CD4-positive, alpha-beta T cell (primary cell): ENCODE measurements at regions not wholly inside any gene's neighbourhood (a gene's known extent, or its start where the extent isn't known, plus 50 kb on each side); places are given as distances from the start of the nearest gene placed in this dataset.

Experiments
- ATAC-seq: fragments of 200-7000 bp; cut with Tn5 transposase; one replicate; pipeline ENCODE4 v1.10.0; 2022; ENCODE audit warnings: mild to moderate bottlenecking; ENCODE audit not compliant: poor library complexity
- CTCF ChIA-PET: fragments of 350-600 bp; sonication (Branson Sonifier 250); formaldehyde crosslinking; loops from one replicate; lab custom pipeline; 2021; ENCODE audit warnings: antibody characterized with exemption, inconsistent platforms; lab: Charles Lee
- POLR2A ChIA-PET: fragments of 350-600 bp; sonication (Branson Sonifier 250); formaldehyde crosslinking; loops from one replicate; lab custom pipeline; 2021; ENCODE audit warnings: antibody characterized with exemption, inconsistent platforms; lab: Charles Lee
- DNase-seq, 14 experiments: peaks; one replicate each; pipeline ENCODE4 v3.0.0-alpha.2; 2013 to 2020; ENCODE audit warnings: mixed read lengths in 2 of 14
- H3K27ac ChIP-seq, 2 donors: one replicate each; pipeline versions ENCODE4 v1.5.1 to v1.7.0; 2013; ENCODE audit warnings: low read length in 2 of 2, low read depth in 1 of 2, mild to moderate bottlenecking in 1 of 2
- H3K27me3 ChIP-seq, 2 experiments: 1 replicate in 1 of 2; 2 replicates in 1 of 2; pipeline versions ENCODE4 v1.6.1 to v1.7.0; 2013; ENCODE audit warnings: low read length in 2 of 2, control low read depth in 1 of 2, mild to moderate bottlenecking in 1 of 2, moderate library complexity in 1 of 2; ENCODE audit not compliant: insufficient read depth in 2 of 2, control insufficient read depth in 1 of 2
- H3K36me3 ChIP-seq: one replicate; pipeline ENCODE4 v1.6.1; 2013; ENCODE audit warnings: low read length, control low read depth; ENCODE audit not compliant: insufficient read depth
- H3K4me1 ChIP-seq: one replicate; pipeline ENCODE4 v1.6.1; 2013; ENCODE audit warnings: low read length, control low read depth; ENCODE audit not compliant: insufficient read depth
- H3K4me3 ChIP-seq: one replicate; pipeline ENCODE4 v1.5.1; 2013; ENCODE audit warnings: mild to moderate bottlenecking, low read length, moderate library complexity
- H3K9me3 ChIP-seq, 2 experiments: 1 replicate in 1 of 2; 2 replicates in 1 of 2; pipeline versions ENCODE4 v1.6.1 to v1.7.0; 2013; ENCODE audit warnings: low read length in 2 of 2, mild to moderate bottlenecking in 2 of 2, control low read depth in 1 of 2, moderate library complexity in 1 of 2; ENCODE audit not compliant: control insufficient read depth in 1 of 2, insufficient read depth in 1 of 2
- H3K27ac Mint-ChIP-seq: one replicate; pipeline ENCODE4 v1.8.0; 2020; ENCODE audit warnings: mixed read lengths
- H3K27me3 Mint-ChIP-seq: one replicate; pipeline ENCODE4 v1.8.0; 2021; ENCODE audit warnings: mixed read lengths
- H3K36me3 Mint-ChIP-seq: one replicate; pipeline ENCODE4 v1.8.0; 2021; ENCODE audit warnings: low read depth, mixed read lengths
- H3K4me1 Mint-ChIP-seq: one replicate; pipeline ENCODE4 v1.8.0; 2021; ENCODE audit warnings: low read depth, mixed read lengths
- H3K4me3 Mint-ChIP-seq: one replicate; pipeline ENCODE4 v1.8.0; 2020; ENCODE audit warnings: mild to moderate bottlenecking, mixed read lengths
- H3K9me3 Mint-ChIP-seq: one replicate; pipeline ENCODE4 v1.8.0; 2020; ENCODE audit warnings: mixed read lengths
- CTCF ChIP-seq: fragments of 200-600 bp; IDR thresholded peaks from one replicate; pipeline ENCODE4 v1.8.0; 2022; ENCODE audit warnings: antibody characterized with exemption, mild to moderate bottlenecking
- intact Hi-C, 2 experiments: fragments of 100-400 bp; cut with DNase I in 1 of 2; cut with micrococcal nuclease in 1 of 2; formaldehyde crosslinking; loops; one replicate each; pipeline versions ENCODE4 v1.15.1 to v1.9.0; 2023 to 2025; cut with DNase I, micrococcal nuclease

GRCh38 chr3:76293856-76294255, 508.5 kb upstream of the ZNF717 start:
- DNase-seq, result no peak
- ChIA-PET POLR2A (no interaction called here), CTCF (no interaction called here)
- H3K4me1 Mint-ChIP-seq, result no peaks in the 10 kb centered on the region
- ATAC-seq, result no peak
- H3K27ac Mint-ChIP-seq, result no peak overlapping the region
- no peaks in the 10 kb centered on the region for H3K36me3 Mint-ChIP-seq
- Histone ChIP-seq H3K4me1 (no peaks in the 10 kb centered on the region), H3K4me3 (no peak overlapping the region), H3K36me3 (no peaks in the 10 kb centered on the region), H3K27me3 (no peaks in the 10 kb centered on the region), H3K9me3 (peaks cover 0 to 11% of the 10 kb centered on the region in 2 experiments), H3K27ac (no peak overlapping the region)
- intact Hi-C loops, result no loop called here
- H3K27me3 Mint-ChIP-seq, result no peaks in the 10 kb centered on the region
- H3K9me3 Mint-ChIP-seq, result peaks cover 17% of the 10 kb centered on the region
- no peak for TF ChIP-seq CTCF
- H3K4me3 Mint-ChIP-seq, result no peak overlapping the region

GRCh38 chr3:76300746-76301145, 515.4 kb upstream of the ZNF717 start:
- CTCF ChIA-PET, result no interaction called here
- intact Hi-C loops, result no loop called here
- Mint-ChIP-seq H3K36me3 (no peaks in the 10 kb centered on the region), H3K27ac (no peak overlapping the region), H3K9me3 (peaks cover 16% of the 10 kb centered on the region), H3K4me1 (no peaks in the 10 kb centered on the region), H3K27me3 (no peaks in the 10 kb centered on the region), H3K4me3 (no peak overlapping the region)
- DNase-seq, result no peak
- Histone ChIP-seq H3K9me3 (no peaks in the 10 kb centered on the region), H3K4me3 (no peak overlapping the region), H3K4me1 (no peaks in the 10 kb centered on the region), H3K27ac (no peak overlapping the region), H3K36me3 (no peaks in the 10 kb centered on the region), H3K27me3 (no peaks in the 10 kb centered on the region)
- TF ChIP-seq CTCF, result no peak
- ATAC-seq, result no peak
- POLR2A ChIA-PET, result no interaction called here

- Histone ChIP-seq H3K4me1 (no peaks in the 10 kb centered on the region), H3K27ac (no peak overlapping the region), H3K27me3 (no peaks in the 10 kb centered on the region), H3K36me3 (no peaks in the 10 kb centered on the region), H3K9me3 (no peaks in the 10 kb centered on the region), H3K4me3 (no peak overlapping the region)
- H3K27me3 Mint-ChIP-seq, result no peaks in the 10 kb centered on the region
- H3K27ac Mint-ChIP-seq, result no peak overlapping the region
- H3K4me3 Mint-ChIP-seq, result no peak overlapping the region
- DNase-seq, result no peak
- intact Hi-C loops, result no loop called here
- ChIA-PET POLR2A (no interaction called here), CTCF (no interaction called here)
- H3K9me3 Mint-ChIP-seq, result peaks cover 14% of the 10 kb centered on the region
- H3K4me1 Mint-ChIP-seq, result no peaks in the 10 kb centered on the region
- TF ChIP-seq CTCF, result no peak
- ATAC-seq, result no peak
- no peaks in the 10 kb centered on the region for H3K36me3 Mint-ChIP-seq
These were observed 522.2 kb upstream of the ZNF717 start for GRCh38 chr3:76307556-76307955.
